T-helper 17 cell (primary cell): ENCODE measurements at regions not wholly inside any gene's neighbourhood (a gene's known extent, or its start where the extent isn't known, plus 50 kb on each side); places are given as distances from the start of the nearest gene placed in this dataset.

Experiments used
- ATAC-seq: fragments of 150-1000 bp; cut with Tn5 transposase; 2 replicates; pipeline ENCODE4 v1.10.0; 2021; ENCODE audit warnings: mild to moderate bottlenecking, moderate library complexity
- DNase-seq, 3 donors: peaks; one replicate each; pipeline versions ENCODE4 v3.0.0 to v3.0.0-alpha.2; 2020 to 2021
- H3K9me3 ChIP-seq: one replicate; pipeline ENCODE4 v1.7.0; 2013; ENCODE audit warnings: low read length, mild to moderate bottlenecking; ENCODE audit not compliant: control insufficient read depth, poor library complexity, severe bottlenecking
- H3K27ac Mint-ChIP-seq: one replicate; pipeline ENCODE4 v1.8.0; 2022; ENCODE audit warnings: mild to moderate bottlenecking, moderate library complexity, mixed read lengths
- H3K27me3 Mint-ChIP-seq: one replicate; pipeline ENCODE4 v1.8.0; 2022; ENCODE audit warnings: mixed read lengths
- H3K36me3 Mint-ChIP-seq: one replicate; pipeline ENCODE4 v1.8.0; 2022; ENCODE audit warnings: low read depth, mixed read lengths
- H3K4me1 Mint-ChIP-seq: one replicate; pipeline ENCODE4 v1.8.0; 2022; ENCODE audit warnings: mild to moderate bottlenecking, mixed read lengths
- H3K4me3 Mint-ChIP-seq: one replicate; pipeline ENCODE4 v1.8.0; 2022; ENCODE audit warnings: mild to moderate bottlenecking, moderate library complexity, mixed read lengths

DNA sequence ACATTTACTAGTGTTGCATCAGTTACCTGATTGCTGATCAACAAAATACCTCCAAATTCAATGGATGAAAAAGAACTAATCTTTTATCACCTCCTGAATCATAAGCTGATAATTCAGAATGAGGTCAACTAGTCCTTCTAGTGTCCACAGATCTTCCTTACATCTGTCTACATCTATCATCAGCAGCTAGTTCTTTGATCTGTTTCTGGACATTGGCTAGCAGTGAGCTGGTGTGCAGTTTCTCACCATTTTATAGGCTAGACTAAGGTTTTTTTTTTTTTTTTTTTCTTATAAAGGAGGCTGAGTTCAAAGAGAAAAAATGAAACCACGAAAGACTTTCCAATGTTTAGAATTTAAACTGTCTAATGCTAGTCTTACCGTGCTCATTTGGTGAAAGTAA lies 534.3 kb upstream of the ST8SIA4 start:
- DNase-seq (no peak), ATAC-seq (no peak)
- no peak overlapping the region for H3K4me3 Mint-ChIP-seq
- peaks cover 2% of the 10 kb centered on the region for H3K4me1 Mint-ChIP-seq
- H3K27me3 Mint-ChIP-seq, result no peaks in the 10 kb centered on the region
- no peaks in the 10 kb centered on the region for H3K9me3 ChIP-seq
- H3K27ac Mint-ChIP-seq, result no peak overlapping the region
- no peaks in the 10 kb centered on the region for H3K36me3 Mint-ChIP-seq

DNA sequence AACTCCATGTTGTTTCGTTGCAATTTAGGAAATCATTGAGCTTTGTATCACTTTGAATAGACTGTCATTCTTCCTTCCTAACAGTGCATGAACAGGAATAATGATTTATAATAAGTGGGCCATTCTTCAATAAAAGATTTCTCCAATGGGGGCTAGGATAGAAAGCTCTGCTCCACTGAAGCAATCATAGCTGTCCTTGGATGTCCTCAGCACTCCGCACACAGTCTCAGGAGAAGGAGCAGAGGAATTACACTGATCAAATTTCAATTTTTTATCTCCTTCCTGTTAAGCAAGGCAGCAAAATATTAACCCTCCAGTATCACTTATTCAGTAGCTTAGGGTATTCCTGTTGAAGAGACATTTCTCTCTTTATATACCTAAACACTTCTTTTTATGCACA lies 532.7 kb upstream of the ST8SIA4 start:
- H3K4me1 Mint-ChIP-seq, result peaks cover 2% of the 10 kb centered on the region
- H3K27me3 Mint-ChIP-seq, result no peaks in the 10 kb centered on the region
- H3K36me3 Mint-ChIP-seq, result no peaks in the 10 kb centered on the region
- no peak overlapping the region for H3K4me3 Mint-ChIP-seq
- no peaks in the 10 kb centered on the region for H3K9me3 ChIP-seq
- no peak overlapping the region for H3K27ac Mint-ChIP-seq
- DNase-seq (no peak), ATAC-seq (no peak)

DNA sequence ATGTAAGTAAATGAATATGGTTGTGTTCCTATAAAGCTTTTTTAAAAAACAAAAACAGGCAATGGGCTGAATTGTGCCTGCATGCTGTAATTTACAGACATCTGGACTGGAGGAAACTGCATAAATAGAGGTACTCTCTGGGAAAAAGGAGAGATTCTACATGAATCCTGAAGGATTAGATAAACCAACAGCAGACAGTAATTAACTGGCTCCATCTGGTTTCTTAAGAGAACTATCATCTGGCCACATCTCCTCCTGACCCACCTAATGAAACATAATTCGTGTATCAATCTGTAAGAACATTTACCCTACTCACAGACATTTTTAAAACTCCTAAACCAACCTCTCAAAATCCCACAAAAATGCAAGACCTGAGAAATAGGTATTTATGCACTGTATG lies 528.1 kb upstream of the ST8SIA4 start:
- Mint-ChIP-seq H3K4me3 (no peak overlapping the region), H3K36me3 (no peaks in the 10 kb centered on the region), H3K27ac (no peak overlapping the region), H3K27me3 (no peaks in the 10 kb centered on the region), H3K4me1 (no peaks in the 10 kb centered on the region)
- DNase-seq (no peak), ATAC-seq (no peak)
- no peaks in the 10 kb centered on the region for H3K9me3 ChIP-seq

DNA sequence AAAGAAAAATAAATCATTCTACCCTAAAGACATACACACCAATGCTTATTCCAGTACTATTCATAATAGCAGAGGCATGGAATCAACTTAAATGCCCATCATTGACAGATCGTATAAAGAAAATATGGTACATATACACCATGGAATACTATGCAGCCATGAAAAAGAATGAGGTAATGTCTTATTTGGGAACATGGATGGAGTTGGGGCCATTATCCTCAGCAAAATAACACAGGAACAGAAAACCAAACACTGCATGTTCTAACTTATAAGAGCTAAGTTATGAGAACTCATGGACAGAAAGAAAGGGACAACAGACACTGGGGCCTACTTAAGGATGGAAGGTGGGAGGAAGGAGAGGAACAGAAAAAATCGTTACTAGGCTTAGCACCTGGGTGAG lies 527.5 kb upstream of the ST8SIA4 start:
- DNase-seq (no peak), ATAC-seq (no peak)
- H3K4me3 Mint-ChIP-seq, result no peak overlapping the region
- H3K27me3 Mint-ChIP-seq, result no peaks in the 10 kb centered on the region
- H3K9me3 ChIP-seq, result no peaks in the 10 kb centered on the region
- no peaks in the 10 kb centered on the region for H3K4me1 Mint-ChIP-seq
- H3K27ac Mint-ChIP-seq, result no peak overlapping the region
- H3K36me3 Mint-ChIP-seq, result no peaks in the 10 kb centered on the region

DNA sequence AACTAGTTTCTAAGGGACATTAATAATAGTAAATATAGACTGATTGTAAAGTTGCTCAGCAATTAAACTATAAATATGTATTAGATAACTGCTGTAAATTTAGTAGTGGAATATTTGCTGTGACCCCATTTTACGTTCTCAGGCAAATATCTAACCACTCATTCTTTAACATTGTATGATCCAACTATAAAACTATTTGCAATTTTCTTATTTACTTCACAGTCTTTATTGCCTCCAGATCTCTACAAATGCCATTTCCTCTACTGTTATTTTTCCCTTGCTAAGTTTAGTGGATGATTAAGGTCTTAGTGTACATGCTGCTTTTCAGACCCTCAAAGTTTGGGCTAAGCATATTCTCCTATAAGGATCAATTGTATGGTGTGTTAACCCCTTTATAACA lies 526.2 kb upstream of the ST8SIA4 start:
- H3K9me3 ChIP-seq, result no peaks in the 10 kb centered on the region
- DNase-seq (no peak), ATAC-seq (no peak)
- Mint-ChIP-seq H3K4me3 (no peak overlapping the region), H3K4me1 (no peaks in the 10 kb centered on the region), H3K27me3 (no peaks in the 10 kb centered on the region), H3K36me3 (no peaks in the 10 kb centered on the region), H3K27ac (no peak overlapping the region)

DNA sequence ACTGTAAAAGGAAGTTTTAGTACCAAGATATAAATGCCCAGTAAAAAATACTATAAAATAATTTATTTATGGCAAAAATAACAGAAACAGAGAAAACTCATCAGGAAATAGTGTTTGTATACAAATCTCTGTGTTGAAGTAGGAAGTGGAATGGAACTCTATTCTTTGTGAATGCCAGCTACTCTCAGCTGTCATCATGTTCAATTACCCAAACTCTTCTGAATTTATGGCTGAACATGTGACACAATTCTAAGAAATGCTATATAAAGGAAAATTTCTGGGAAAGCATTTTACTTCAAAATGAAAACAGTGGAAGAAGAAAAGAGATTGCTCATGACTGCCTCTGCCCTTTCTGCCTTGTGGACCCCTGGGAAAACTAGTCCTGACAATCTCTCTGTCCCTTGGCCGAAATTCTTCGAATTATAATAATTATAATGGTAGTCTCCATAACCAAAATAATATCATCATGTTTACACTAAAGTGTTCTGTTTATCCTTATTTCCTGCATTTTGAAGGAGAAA lies 522.3 kb upstream of the ST8SIA4 start:
- Mint-ChIP-seq H3K4me3 (no peak overlapping the region), H3K36me3 (no peaks in the 10 kb centered on the region), H3K27ac (no peak overlapping the region), H3K27me3 (no peaks in the 10 kb centered on the region), H3K4me1 (no peaks in the 10 kb centered on the region)
- no peak for ATAC-seq
- no peaks in the 10 kb centered on the region for H3K9me3 ChIP-seq
- no peak for DNase-seq

DNA sequence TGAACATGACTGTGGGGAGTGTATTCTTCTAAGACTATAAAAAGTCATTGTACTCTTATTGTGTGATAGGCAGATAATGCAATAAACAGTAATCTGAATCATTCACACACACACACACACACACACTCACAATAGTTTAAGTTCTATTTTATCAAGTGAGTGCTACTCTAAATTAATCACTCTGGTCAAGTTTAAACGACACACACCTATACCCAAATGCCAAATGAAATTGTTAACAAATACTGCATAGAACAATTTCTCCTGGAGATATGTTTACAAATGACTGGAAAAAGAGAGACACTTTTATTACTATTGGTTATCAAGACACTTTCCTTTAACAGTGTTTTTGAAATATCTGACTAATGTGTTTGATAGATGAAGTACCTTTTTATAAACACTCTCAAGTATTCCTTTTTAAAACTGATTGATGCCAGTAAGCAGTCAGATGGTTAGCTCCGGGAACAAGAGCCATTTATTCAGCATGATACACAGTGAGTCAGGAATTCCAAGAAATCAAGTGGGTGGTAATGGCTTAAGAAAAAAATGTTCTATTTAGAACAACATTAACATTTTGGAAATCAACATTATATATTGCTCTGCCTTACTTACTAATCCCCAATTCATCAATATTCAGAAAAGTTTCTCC lies 521.6 kb upstream of the ST8SIA4 start:
- Mint-ChIP-seq H3K4me3 (no peak overlapping the region), H3K4me1 (no peaks in the 10 kb centered on the region)
- no peak for ATAC-seq

DNA sequence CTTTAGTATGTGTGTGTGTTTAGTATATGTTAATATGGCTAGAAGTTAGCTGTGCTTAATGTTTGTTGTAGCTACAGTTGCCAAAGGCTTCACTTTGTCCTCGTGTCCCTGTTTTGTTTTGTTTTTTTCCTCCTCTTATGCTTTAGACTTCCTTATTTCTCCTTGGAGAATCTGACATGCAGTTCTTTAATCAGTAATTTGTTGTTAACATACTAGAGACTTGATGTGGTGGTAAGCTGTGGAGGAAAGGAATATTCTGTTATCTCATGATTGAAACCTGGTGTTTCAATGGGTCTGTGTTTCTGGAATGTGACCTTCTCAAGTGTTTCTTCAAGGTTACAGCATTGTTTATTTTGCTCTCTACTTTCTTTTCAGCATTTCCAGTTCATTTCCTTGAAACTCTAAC lies 515.6 kb upstream of the ST8SIA4 start:
- no peaks in the 10 kb centered on the region for H3K9me3 ChIP-seq
- Mint-ChIP-seq H3K4me3 (no peak overlapping the region), H3K27ac (no peak overlapping the region), H3K36me3 (no peaks in the 10 kb centered on the region), H3K27me3 (no peaks in the 10 kb centered on the region), H3K4me1 (no peaks in the 10 kb centered on the region)
- no peak for DNase-seq
- no peak for ATAC-seq

More for the DNA sequence above, 521.6 kb upstream of the ST8SIA4 start:
- Mint-ChIP-seq H3K27me3 (no peaks in the 10 kb centered on the region), H3K27ac (no peak overlapping the region), H3K36me3 (no peaks in the 10 kb centered on the region)
- DNase-seq, result no peak
- no peaks in the 10 kb centered on the region for H3K9me3 ChIP-seq

DNA sequence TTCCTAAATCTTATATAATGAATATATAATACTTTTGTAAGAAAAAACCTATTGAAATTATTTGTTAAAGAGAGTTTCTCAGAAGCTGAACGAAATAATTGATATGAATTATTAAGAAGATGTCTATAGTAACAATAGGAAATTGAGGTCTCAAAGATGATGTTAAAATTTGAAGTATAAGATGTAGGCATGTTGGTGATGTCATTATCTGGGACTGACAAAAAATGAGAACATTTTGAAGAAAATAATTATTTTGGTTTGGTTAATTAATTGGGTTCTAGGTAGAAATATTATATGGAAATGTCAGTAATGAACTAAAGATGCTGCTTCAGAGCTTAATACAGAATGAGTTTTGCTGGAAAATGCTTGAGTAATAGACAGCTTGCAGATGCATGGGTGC lies 501.4 kb upstream of the ST8SIA4 start:
- no peak for ATAC-seq
- Mint-ChIP-seq H3K4me3 (no peak overlapping the region), H3K4me1 (no peaks in the 10 kb centered on the region), H3K36me3 (no peaks in the 10 kb centered on the region), H3K27ac (no peak overlapping the region), H3K27me3 (peaks cover 15% of the 10 kb centered on the region)
- DNase-seq, result no peak
- no peaks in the 10 kb centered on the region for H3K9me3 ChIP-seq

DNA sequence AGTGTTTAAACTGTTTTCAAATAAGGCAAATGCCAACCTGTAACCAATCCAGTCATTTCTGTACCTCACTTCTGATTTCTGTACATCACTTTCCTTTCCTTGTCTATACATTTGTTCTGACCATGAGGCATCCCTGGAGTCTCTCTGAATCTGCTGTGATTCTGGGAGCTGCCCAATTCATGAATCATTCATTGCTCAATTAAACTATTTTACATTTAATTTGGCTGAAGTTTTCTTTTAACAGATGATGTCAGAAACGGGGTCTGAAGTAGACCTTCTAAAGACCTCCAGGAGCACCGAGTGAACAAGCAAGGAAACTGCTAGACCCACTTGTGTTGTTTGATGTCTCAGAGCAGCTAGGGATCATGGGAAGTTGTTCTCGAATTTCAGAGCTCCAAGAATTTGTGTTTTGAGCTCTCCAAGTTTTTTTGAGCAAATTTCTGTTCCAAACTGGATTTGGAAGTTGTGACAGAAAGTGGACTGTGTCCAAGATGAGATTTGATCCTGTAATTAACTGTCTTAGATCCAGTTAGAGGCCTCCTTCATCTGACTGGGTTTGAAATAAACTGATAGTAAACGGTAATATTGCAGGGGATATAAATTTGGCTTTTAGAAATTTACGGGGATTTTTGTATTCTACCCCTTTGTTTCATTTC lies 490.8 kb upstream of the ST8SIA4 start:
- DNase-seq (no peak), ATAC-seq (no peak)
- H3K4me1 Mint-ChIP-seq, result peaks cover 3% of the 10 kb centered on the region
- H3K36me3 Mint-ChIP-seq, result no peaks in the 10 kb centered on the region
- no peaks in the 10 kb centered on the region for H3K9me3 ChIP-seq
- H3K4me3 Mint-ChIP-seq, result no peak overlapping the region
- H3K27ac Mint-ChIP-seq, result no peak overlapping the region
- peaks cover 5% of the 10 kb centered on the region for H3K27me3 Mint-ChIP-seq

DNA sequence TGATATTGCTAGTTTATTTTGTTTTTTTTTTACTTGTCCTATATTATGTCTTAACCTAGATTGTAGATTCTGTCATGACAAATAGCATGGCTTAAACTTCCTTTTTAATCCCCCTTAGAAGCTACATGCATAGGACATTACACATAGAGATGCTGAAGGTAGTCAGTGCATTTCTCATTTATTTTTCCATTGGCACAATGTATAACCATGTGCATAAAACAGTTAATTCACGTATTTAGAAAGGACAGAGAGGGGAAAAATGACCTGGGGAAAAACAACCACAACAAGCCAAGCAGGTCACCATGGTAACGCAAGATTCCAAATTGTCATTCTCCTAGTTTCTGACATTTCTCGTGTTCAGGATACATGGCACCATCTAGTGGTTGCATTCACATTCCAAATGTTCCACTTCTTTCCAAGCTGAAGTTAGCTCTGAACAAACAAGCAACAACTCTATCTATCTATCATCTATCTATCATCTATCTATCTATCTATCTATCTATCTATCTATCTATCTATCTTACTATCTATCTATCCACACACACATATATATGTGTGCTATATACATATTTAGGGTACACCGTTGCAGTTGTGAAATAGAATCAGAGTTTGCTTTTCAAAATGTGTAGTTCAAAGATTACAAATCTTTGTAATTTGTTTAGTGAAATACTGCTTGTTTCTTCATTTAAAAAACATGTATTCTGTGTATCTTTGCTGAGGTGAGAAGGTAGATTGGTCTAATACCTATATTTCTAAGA lies 487.2 kb upstream of the ST8SIA4 start:
- no peaks in the 10 kb centered on the region for H3K9me3 ChIP-seq
- no peak overlapping the region for H3K27ac Mint-ChIP-seq
- ATAC-seq, result no peak
- no peak for DNase-seq
- peaks cover 10% of the 10 kb centered on the region for H3K27me3 Mint-ChIP-seq
- H3K4me1 Mint-ChIP-seq, result peaks cover 3% of the 10 kb centered on the region
- H3K4me3 Mint-ChIP-seq, result no peak overlapping the region
- no peaks in the 10 kb centered on the region for H3K36me3 Mint-ChIP-seq

DNA sequence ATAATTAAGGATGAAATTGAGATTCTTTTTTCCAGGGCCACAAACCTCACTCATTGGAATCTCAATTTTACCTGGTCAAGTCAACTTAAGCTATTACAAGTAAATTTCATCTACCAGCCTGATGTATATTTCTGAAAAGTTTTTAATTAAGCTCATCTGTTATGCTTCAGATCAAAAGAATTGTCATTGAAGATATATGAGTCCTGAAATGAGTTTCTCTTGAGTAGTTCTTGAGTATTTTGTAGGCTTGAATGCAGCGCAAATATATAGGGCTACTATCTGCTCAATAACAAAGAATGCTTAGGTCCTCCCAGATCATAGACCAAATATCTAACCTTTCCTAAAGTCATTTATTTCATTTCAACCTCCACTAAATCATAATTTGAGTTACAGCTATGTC lies 482.2 kb upstream of the ST8SIA4 start:
- no peaks in the 10 kb centered on the region for H3K9me3 ChIP-seq
- Mint-ChIP-seq H3K27ac (no peak overlapping the region), H3K36me3 (no peaks in the 10 kb centered on the region), H3K4me3 (no peak overlapping the region), H3K27me3 (peaks cover 34% of the 10 kb centered on the region), H3K4me1 (peaks cover 2% of the 10 kb centered on the region)
- ATAC-seq, result no peak
- DNase-seq, result no peak

DNA sequence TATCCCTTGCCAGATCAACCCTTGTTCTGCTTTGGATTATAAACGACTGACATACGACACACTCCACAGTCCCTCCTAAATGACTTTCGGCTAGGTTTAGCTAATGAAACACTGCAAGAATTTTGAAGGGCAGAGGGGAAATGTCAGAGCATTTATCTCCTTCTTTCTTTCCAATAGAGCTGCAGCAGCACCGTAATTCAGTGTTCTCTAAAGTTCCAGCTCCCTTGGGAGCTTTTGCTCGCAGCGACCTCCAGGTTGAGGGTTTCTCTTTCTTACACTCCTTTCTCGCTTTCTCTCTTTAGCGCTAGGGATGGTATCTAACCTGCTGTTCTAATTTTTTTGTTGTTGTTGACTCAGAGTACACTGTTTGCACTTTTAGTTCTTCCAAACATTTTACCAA lies 467.1 kb upstream of the ST8SIA4 start:
- no peaks in the 10 kb centered on the region for H3K9me3 ChIP-seq
- Mint-ChIP-seq H3K27ac (no peak overlapping the region), H3K4me1 (no peaks in the 10 kb centered on the region), H3K27me3 (peaks cover 5% of the 10 kb centered on the region), H3K4me3 (no peak overlapping the region), H3K36me3 (no peaks in the 10 kb centered on the region)
- ATAC-seq (no peak), DNase-seq (no peak)
